Panc1 (cell line): ENCODE measurements at regions not wholly inside any gene's neighbourhood (a gene's known extent, or its start where the extent isn't known, plus 50 kb on each side); places are given as distances from the start of the nearest gene placed in this dataset.

ENCODE experiments used
- POLR2AphosphoS5 ChIP-seq: IDR thresholded peaks from 2 replicates; pipeline ENCODE4 v1.6.1; 2012; ENCODE audit warnings: mild to moderate bottlenecking, low read depth, low read length, moderate library complexity
- TCF7L2 ChIP-seq: IDR thresholded peaks from 2 replicates; pipeline ENCODE4 v1.6.1; 2011; ENCODE audit warnings: mild to moderate bottlenecking, low read depth, low read length, inconsistent platforms

DNA sequence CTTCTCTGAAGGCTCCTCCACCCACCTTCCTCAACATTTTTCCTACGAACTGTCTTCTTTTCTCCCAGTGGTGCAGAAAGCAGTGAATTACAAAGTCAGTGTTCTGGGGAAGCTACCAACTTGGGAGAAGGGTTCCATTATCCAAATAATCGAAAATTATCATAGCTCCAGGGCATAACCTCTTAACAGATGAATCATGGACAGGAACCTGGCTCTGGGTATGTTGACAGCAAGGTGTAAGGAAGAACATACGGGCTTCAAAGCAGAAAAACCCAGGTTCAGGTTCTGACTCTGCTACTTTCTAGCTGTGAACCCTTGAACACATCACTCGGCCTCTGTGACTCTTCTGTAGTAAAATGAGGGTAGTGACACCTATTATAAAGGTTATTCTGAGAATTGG lies 351.3 kb downstream of the ENC1 start:
- TF ChIP-seq POLR2AphosphoS5 (no peak), TCF7L2 (no peak)
